IPS-NIHi11 (cell line): ENCODE measurements at regions not wholly inside any gene's neighbourhood (a gene's known extent, or its start where the extent isn't known, plus 50 kb on each side); places are given as distances from the start of the nearest gene placed in this dataset.
A peak's percentile ranks its signal among the peaks of the same experiment; 100 is the strongest.

Source experiments
- DNase-seq: peaks from one replicate; pipeline ENCODE4 v3.0.0; 2012; ENCODE audit warnings: mixed read lengths, low spot score

DNA sequence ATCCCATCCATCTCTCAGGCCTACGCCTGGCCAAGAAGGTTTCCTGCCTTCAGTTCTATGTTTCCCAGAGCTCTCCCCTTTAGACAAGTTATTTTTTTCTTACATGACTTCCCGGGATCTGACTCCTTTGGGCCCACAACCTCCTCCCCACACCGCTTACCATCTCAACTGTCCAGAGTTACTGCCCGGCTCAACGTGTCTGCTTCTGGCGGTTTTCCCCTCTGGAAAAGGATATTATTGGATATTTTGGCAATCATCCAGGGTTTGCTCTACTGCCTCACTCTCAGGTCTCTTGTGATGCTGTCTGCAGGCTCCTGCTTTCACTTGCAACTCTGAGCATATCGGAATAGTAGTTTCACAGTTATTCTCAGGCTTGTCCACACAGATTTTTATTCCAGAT, 318.2 kb upstream of the CAMK1G start:
- no peak for DNase-seq

DNA sequence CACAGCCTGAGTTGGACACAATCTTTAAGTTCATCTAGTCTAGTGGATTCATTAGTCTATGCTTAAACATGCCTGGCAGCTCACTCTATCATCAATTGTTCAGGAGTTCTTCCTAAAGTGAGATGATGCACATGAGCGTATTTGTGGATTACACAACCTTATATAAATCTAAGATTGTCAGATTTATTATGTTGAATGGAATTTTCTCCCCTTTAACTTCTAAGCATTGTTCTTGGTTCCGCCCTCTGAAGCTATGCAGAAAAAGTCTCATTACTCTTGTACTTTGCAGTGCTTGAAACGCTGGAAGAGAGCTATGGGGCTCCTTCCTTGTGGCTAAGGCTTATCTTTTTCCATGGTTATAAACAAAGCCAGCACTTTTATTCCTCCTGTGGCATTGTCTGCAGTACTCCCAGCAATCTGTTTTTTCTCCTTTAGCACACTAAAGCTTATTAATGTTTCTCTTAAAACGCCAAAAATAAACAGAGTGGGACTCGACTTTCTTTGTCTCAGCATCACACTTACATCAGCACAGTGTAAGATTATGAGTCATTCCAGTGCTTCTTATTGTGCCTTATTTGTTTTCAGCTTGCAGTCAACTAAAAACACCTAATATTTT, 316.8 kb upstream of the CAMK1G start:
- no peak for DNase-seq

DNA sequence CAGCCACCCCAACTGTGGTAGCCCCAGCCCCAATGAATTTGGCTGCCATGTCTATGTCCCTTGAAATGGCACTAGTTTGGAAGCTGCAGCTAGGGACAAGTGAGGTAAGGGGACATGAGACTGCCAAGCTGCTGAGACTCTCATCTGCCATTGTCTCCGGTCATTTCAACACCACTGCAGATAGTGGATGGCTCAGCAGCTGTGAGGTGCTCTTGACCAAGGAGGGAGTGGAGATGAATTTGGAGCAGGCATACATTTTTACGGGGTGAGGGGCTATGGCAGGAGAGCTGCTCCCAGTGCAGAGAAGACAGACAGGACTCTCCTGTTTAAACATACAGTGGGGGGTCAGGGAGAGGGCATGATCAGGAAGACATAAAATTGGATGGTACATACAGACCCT, 315.5 kb upstream of the CAMK1G start:
- no peak for DNase-seq

DNA sequence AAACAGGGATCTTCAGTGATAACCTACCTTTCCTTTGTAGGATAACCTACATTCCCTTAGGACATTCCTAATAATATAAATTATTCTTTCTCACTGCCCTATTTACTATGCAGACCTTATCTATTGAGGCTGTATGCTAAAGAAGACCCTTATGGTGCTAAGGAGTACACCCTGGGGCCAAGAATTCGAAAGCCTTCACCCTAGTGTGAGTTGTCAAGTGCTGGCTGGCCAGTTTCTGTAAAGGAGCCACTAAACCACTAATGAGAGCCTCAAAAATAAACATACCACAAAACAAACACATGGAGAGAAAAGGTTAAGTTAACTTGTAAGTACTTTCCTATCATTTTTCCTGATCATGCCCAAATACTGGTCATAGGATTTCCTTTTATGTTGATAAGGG, 315.0 kb upstream of the CAMK1G start:
- no peak for DNase-seq

DNA sequence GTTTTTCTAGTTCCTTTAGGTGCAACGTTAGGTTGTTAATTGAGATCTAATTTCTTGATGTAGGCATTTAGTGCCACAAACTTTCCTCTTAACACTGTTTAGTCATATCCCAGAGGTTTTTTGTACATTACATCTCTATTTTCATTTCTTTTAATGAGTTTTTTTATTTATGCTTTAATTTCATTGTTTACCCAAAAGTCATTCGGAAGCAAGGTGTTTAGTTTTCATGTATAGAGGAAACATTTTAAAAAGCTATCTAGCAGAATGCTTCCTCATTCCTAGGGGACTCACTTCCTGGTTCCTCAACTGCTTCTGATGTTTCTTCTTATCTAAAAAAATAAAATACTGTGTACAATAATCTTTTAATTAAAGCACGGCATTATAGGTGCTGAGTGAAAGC, 307.2 kb upstream of the CAMK1G start:
- no peak for DNase-seq

DNA sequence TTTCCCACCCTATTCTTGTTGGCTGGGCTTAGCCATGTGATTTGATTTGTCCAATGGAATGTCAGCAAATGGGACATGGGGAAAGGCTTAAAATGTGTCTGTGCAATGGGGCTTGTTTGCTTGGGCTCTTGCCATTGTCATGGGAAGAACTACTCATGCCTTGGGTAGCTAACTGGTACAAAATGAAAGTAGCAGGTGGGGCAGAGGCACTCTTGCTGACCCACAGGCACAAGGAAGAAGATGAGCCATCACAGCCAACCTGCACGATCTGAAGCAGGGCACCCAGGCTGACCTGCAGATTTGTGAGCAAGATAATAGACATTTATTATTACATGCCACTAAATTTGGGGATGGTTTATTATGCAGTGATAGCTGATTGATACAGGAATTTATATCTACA, 305.9 kb upstream of the CAMK1G start:
- DNase-seq, result no peak

DNA sequence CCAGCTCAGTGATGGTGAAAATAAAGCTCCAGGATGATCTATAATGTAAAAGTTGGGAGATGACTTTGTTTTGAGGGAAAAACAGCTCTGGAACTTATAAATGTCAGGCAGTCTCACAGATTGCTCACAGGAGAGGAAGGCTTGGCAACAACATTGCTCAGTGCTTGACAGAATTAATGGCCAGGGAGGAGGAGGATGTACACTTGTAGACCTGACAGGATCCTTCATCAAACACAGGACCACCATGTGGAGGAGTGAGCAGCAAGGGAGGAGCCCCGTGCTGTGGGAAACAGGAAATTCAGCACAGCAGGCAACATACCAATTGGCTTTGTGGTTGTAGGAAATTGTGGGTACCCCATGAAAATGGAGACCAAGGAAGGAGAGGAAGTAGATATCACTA, 291.8 kb upstream of the CAMK1G start:
- no peak for DNase-seq

DNA sequence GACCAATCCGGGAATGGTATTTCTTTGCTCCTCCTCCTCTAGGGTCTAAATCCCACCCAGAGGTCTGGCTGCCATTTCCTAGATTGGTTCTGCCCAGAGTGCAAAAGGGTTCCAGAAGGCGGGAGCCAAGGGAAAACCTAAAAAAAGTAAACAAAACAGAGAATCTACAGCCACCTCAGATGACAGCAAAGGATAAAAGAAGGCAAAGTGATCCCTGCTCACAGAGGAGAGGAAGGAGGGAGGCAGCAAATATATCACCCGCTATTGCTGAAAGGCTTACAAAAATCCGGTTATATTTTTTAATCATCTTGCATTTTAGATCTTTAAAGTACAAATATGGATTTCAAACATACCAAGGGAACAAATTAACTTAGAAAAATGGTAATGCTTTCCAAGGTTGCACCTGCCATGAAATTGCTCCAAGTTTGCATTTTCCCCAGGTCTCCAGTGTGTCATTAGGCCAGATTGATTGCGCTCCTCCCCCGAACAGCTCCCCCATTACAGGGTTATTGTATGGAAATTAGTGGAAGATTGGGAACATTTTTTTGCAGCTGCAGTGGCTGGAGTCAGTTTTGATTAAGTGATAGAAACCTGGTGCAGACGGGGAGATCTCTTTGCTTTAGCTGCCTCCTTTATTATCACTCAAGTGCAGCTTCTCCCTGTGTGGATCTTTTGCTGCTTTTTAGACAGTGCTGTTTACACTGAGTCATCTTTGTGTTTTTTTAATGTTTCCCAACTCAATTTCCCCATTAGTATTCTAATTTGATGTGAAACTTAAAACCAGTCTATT, 280.5 kb upstream of the CAMK1G start:
- DNase-seq, result no peak

DNA sequence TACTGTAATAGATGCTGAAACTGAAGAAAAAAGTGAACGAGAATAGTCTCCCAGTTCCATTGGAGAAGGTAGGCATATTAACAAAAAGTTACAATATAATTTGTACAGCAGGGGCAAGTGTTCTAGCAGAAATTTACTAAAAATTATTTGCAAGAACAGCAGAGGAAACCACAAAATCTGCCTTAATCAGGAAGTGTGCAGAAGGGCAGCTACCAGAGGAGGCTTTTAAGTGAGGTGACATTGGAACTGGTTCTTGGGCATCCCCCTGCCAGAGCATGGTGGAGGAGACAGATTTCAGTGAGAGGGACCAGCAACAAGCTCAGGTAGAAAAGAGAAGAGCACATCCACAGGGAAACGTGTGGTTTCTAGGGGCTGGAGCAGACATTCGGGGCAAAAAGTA, 279.3 kb upstream of the CAMK1G start:
- DNase-seq, result no peak

DNA sequence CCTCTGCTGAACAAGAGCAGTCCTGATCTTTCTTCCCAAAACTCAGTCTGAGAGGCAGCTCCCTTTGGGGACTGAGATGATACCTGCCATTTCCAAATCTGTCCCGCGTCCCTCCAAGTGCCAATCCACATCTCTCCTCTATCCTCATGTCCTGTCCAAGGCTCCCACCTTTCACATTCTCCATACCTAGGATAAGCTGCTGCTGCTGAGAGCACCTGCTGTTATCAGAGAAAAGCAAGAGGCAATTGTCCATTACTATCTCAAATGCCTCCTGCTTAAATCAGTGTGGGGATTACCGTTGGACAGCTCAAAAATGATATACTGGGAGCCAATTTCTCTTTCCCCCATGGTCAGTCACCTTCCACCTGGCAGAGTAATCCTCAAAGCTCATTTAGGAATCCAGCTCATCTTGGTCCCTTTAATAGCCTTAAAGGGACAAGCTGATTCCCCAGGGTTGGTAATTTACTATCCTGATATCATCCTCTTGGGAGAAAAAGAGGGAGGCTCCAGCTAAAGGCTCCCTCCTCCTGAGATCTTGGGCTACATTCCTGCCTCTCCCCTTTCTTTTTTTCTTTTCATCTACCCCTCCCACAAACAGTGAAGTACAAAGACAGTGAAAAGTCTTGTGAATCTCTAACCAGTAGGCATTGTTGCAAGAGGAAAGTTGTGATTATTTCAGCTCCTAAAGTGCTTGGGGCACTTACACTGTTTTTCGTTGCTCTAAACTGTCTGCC, 278.1 kb upstream of the CAMK1G start:
- peak; percentile 9 for DNase-seq

DNA sequence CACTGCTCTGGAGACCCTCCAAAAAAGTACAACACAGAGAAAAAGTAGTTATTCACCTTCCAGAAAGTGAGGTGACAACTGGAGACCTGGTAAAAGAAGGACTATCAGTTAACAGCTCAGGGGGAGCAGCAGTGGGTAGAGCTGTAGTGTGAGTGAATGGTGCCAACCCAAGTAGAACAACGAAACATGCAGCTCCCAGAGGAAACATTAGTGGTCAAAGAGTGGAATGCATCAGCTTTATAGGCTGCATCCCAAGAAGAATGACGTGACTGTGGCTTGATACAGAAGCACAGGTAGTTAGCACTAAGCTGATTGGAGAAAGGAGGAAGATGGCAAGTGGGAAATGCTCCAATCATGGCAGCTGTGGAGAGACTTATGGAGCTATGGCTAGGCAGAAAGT, 275.7 kb upstream of the CAMK1G start:
- DNase-seq, result no peak

DNA sequence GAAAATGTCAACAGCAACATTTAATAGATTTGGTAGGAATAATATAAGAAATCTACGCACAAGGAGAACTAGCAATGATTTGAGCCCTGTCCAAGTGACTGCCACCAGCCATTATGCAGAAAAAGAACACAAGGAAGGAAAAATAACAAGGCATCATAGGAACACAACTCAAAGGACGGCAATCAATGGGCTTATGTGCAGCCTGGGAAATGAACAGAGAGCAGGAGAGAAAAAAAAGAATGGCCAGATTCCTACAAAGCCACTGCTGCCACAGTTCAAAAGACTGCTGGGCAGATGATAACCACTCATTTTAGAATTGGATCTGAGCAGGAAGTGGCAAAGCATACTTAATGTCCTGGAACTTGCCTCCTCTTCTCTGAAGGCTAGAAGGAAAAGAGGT, 274.3 kb upstream of the CAMK1G start:
- DNase-seq, result no peak

DNA sequence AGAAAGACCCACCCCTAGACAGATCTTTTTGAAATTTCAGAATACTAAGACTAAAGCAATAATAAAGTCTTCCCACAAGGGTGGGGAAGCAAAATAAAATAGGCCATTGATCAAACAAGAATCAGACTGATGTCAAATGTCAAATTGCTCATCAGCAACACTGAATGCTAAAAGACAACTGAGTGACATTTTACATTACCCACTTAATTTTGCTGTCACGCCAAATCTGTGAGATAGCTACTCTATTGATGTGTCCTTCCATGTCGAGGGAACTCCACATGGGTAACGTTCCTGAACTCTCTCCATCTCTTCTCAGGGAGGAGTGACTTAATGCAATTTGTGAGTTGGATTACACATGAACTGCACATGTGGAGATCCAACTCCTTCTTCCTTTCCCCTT, 271.7 kb upstream of the CAMK1G start:
- no peak for DNase-seq

DNA sequence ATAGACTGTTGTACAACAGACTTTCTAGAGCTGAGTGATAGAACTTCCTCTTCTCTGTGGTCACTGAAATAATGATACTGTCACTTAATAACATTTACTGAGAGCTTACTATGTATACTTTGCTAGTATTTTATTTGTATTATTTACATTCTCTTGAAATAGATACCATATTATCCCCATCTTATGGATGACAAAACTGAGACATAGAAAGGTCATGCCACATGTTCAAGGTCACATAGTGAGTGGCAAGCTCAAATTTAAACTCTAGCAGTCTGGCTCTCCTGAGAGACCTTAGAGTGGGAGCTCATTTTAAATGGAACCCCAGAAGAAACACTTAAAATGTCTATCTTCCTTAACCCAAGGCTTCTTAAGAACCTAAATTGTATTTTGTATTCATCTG, 266.6 kb upstream of the CAMK1G start:
- DNase-seq, result no peak

DNA sequence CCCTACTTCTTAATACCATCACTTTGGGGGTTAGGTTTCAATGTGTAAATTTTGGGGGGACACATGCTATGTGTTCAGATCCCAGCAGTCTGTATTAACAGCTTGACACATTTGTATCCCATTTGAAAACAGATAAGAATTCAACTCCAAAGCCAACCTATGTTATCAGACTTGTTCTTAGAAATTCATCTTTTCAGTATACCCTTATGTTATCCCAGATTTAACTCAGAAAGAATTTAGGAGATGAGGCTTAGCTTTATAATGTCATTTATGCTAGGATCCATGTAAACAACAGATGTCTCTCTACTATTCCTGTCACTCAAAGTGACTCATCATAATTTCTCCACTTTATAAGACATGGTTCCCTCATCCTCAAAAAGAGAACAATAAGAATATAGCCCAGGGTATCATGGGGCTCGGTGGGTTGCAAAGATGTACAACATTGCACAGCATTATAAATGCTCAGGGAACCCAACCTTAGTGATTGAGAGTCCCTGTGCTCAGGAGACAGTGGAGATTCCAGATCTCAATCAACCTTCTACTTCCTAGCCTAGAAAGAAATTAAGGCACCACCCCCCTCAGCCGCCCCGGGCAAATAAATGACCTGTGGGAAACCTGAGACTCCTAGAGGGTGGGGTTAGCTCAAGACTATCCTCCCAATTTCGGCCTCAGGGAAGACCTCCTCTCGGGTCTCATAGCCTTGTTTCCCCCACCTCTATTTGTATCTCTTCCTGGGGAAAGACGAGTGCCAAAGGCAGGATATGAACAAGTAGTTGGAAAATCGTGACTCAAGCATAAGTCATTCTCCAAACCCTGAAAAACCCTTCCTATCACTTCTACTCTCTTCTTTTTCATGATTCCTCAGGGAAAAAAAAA, 265.1 kb upstream of the CAMK1G start:
- no peak for DNase-seq

DNA sequence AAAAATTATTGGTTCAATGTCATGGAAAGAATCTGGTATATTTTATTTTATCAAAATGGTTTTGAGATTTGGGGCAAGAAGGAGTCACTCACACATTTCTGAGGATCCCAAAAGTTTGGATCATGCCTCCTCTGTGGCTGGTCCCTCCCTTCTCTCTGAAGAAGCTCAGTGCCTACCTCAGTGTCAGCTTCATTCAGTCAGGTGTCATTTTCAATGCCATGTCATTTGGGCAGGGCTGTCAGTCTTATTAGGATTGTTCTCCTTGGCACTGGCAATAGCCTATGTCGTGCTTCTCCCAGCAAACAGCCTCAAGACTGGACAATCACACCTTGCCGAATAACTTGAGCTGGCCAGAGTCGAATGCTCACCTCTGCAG, 264.5 kb upstream of the CAMK1G start:
- no peak for DNase-seq

DNA sequence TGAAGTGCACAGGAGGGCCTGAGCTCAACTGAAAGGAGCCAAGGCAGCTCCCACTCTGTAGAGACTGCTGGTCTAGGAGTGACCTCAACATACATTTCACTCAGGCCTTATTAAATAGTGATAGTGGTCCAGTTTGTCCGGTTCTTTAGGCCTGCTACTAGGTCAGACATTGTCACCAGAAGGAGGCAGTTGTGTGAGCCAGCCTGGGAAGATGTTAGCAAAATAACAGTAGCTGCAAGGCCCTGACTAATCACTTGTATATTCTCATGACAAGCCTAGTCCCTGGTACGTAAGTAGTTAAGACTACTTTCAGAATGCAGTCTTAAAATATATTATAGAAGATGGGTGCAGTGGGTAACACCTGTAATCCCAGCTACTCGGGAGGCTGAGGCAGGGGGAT, 264.0 kb upstream of the CAMK1G start:
- DNase-seq, result no peak

DNA sequence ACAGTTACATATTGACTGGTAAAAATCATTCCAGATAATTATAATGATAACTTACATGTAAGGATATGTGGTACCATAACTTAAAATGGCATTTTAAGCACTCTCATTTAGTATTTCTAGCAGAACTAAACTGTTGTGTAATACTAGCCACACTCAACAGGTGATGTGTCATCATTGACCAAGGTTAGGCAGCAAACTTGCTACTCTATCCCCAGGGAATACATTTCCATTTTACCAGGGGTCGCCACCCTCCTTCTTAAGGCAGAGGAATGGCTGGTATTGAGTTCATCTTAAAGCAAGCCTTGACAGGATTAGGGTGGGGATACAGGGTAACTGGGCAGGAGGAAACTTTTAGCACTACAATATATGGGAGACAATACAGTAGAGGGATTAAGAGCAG, 259.8 kb upstream of the CAMK1G start:
- DNase-seq, result no peak

DNA sequence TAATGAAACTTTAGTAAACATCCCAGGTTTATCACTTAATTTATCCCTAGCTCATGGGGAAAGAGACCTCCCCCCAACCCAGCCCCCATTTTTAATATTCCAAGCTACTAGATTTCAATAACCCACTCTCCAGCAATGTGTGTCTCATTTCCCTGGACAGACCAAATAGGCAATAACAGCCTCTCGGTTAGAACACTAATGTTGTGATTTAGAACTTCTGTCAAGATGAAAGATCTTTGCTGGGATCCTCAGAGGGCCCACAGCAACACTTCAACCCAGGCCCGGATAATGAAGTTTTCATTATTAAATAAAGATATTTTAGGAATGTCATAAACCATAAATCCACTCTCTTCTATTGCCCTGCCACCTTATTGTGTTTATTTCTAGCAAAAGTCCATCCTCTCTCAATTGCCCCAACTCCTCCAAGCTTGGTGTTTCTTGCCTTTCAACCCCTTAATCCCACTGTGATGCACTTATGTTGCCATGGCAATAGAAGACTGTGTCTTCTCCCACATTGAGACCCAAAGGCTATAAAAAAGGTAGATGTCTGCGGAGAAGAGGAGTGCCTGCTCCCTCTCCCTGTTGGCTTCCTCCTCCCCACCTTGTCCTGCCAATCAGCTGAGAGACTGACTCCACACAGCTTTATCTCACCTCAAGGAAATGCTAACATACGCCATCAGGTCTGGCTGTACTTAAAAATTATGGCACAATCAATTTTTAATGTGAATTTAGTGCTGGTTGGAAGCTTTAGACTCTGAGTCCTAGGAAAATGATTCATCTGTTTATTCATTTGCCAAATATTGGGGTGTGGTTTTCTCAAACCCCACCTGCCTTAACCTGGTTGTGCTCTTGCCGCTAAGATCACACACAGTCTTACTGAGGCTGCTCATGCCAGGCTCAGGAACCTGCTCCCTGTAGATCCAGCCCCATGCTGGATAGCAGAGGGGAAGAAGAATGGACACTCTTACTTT, 258.3 kb upstream of the CAMK1G start:
- no peak for DNase-seq

DNA sequence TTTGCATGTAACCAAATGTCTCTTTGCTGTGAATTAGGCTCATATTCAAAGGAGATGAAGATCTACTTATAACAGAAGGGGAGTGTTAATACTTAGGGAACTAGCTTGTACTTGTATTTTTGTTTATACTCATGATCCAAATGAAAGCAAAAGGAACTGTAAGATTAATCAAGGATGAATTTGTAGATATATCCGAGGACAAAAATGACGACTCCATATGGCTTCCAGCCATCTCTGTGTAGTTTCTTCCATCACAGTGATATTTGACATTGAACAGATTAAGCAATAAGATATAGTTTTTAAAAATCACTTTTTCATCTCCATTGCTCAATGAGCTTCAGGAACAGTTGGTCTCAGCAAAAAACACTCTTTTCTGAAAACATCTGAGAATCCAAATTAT, 257.4 kb upstream of the CAMK1G start:
- DNase-seq, result no peak

DNA sequence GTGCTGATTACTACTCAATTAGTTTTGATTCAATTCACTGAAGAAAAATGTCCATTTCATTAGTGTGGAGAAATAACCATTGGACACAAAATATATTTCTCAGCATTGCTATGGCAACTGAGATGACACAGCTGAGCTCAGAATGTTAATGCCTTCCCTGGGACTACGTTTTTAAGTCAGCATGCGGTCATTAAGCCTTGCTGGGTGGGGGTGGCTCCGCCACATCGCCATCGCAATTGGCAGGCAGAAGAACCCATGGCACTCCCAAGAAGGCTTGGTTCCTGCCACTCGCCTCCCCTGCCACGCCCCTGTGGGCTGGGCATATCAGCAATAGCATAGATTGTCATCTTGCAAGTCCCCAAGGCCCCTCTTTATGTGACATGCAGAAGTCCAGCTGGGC, 256.7 kb upstream of the CAMK1G start:
- DNase-seq, result no peak
